ENCODE measurements at regions not wholly inside any gene's neighbourhood (a gene's known extent, or its start where the extent isn't known, plus 50 kb on each side); places are given as distances from the start of the nearest gene placed in this dataset.

- TF ChIP-seq CTCF (IDR thresholded peaks at IDR 0.05; ENCODE audit: insufficient read depth, low read length) (no peak), POLR2AphosphoS5 (IDR thresholded peaks at IDR 0.05; ENCODE audit: low read depth) (no peak), GABPA (IDR thresholded peaks at IDR 0.05; ENCODE audit: low read depth) (no peak)
Measured at GRCh38 chr4:72951628-72952027, 117.9 kb downstream of the COX18 start.
